IMR-90 (cell line): ENCODE measurements at regions not wholly inside any gene's neighbourhood (a gene's known extent, or its start where the extent isn't known, plus 50 kb on each side); places are given as distances from the start of the nearest gene placed in this dataset.

ENCODE experiments used
- ATAC-seq: fragments of 200-7000 bp; cut with Tn5 transposase; 2 replicates; pipeline ENCODE4 v1.9.1; 2020; ENCODE audit warnings: low read depth, mild to moderate bottlenecking, moderate library complexity
- BruUV-seq: library from RNA; stranded (reverse); fragments of 400-500 nt; replicated peaks from 2 replicates; lab custom pipeline; 2021; lab: Mats Ljungman, UMichigan
- CTCF ChIA-PET: fragments of 300-600 bp; formaldehyde crosslinking; extraction: SDS; loops from one replicate; lab custom pipeline; 2021; ENCODE audit warnings: antibody characterized with exemption; lab: Yijun Ruan, JAX
- POLR2A ChIA-PET: fragments of 300-600 bp; sonication (Branson Sonifier 250); formaldehyde crosslinking; loops from one replicate; lab custom pipeline; 2022; ENCODE audit warnings: antibody characterized with exemption; ENCODE audit not compliant: unreplicated experiment; lab: Charles Lee
- DNase-seq: peaks from one replicate; pipeline ENCODE4 v3.0.0; 2013
- H2AFZ ChIP-seq: replicated peaks from 2 replicates; pipeline ENCODE3; 2013; ENCODE audit warnings: low read length, mild to moderate bottlenecking; ENCODE audit not compliant: poor library complexity
- H2AK5ac ChIP-seq: 2 replicates; pipeline ENCODE4 v1.6.1; 2013; ENCODE audit warnings: low read depth, low read length, inconsistent platforms
- H2AK9ac ChIP-seq: replicated peaks from 2 replicates; pipeline ENCODE3; 2013; ENCODE audit warnings: mild to moderate bottlenecking, low read depth, low read length, moderate library complexity; ENCODE audit not compliant: poor library complexity
- H2BK120ac ChIP-seq: 2 replicates; pipeline ENCODE4 v1.6.1; 2013; ENCODE audit warnings: low read depth, low read length, inconsistent platforms
- H2BK15ac ChIP-seq: 3 replicates; pipeline ENCODE4 v1.6.1; 2013; ENCODE audit warnings: low read depth, low read length, inconsistent platforms
- H2BK20ac ChIP-seq: 2 replicates; pipeline ENCODE4 v1.6.1; 2013; ENCODE audit warnings: low read depth, mild to moderate bottlenecking, inconsistent platforms, low read length, moderate library complexity
- H2BK5ac ChIP-seq: 2 replicates; pipeline ENCODE4 v1.6.1; 2013; ENCODE audit warnings: mild to moderate bottlenecking, low read depth, low read length, inconsistent platforms; ENCODE audit not compliant: poor library complexity, severe bottlenecking
- H3K14ac ChIP-seq: replicated peaks from 2 replicates; pipeline ENCODE4 v1.6.1; 2013; ENCODE audit warnings: low read depth, low read length, inconsistent platforms
- H3K18ac ChIP-seq: 2 replicates; pipeline ENCODE4 v1.6.1; 2013; ENCODE audit warnings: low read depth, low read length, control low read depth
- H3K23ac ChIP-seq: 2 replicates; pipeline ENCODE4 v1.6.1; 2013; ENCODE audit warnings: low read depth, low read length, inconsistent platforms
- H3K27ac ChIP-seq: 2 replicates; pipeline ENCODE4 v1.5.1; 2013; ENCODE audit warnings: mild to moderate bottlenecking, control low read depth, low read length; ENCODE audit not compliant: insufficient read depth
- H3K27me3 ChIP-seq: 2 replicates; pipeline ENCODE4 v1.6.1; 2013; ENCODE audit warnings: low read length; ENCODE audit not compliant: control insufficient read depth, insufficient read depth
- H3K36me3 ChIP-seq: 2 replicates; pipeline ENCODE4 v1.6.1; 2013; ENCODE audit warnings: low read length, mixed read lengths; ENCODE audit not compliant: control insufficient read depth, insufficient read depth
- H3K4ac ChIP-seq: 2 replicates; pipeline ENCODE4 v1.6.1; 2013; ENCODE audit warnings: low read depth, low read length, inconsistent platforms
- H3K4me1 ChIP-seq: 2 replicates; pipeline ENCODE4 v1.6.1; 2013; ENCODE audit warnings: low read length, mixed read lengths; ENCODE audit not compliant: control insufficient read depth, insufficient read depth
- H3K4me2 ChIP-seq: 2 replicates; pipeline ENCODE4 v1.6.1; 2013; ENCODE audit warnings: low read depth, mild to moderate bottlenecking, control low read depth, low read length, moderate library complexity
- H3K4me3 ChIP-seq: 2 replicates; pipeline ENCODE4 v1.5.1; 2013; ENCODE audit warnings: low read depth, mild to moderate bottlenecking, control low read depth, low read length, moderate library complexity; ENCODE audit not compliant: insufficient read depth
- H3K56ac ChIP-seq: 2 replicates; pipeline ENCODE4 v1.6.1; 2013; ENCODE audit warnings: low read length, inconsistent platforms; ENCODE audit not compliant: insufficient read depth; ENCODE audit errors: extremely low read depth
- H3K79me1 ChIP-seq, 2 experiments: 2 replicates each; pipeline ENCODE4 v1.6.1; 2013; ENCODE audit warnings: low read length in 2 of 2, inconsistent platforms in 1 of 2, low read depth in 1 of 2
- H3K9ac ChIP-seq: 2 replicates; pipeline ENCODE4 v1.6.1; 2013; ENCODE audit warnings: low read depth, low read length, control low read depth
- H3K9me1 ChIP-seq: 2 replicates; pipeline ENCODE4 v1.6.1; 2013; ENCODE audit warnings: low read length, inconsistent platforms; ENCODE audit not compliant: insufficient read depth
- H3K9me3 ChIP-seq: 2 replicates; pipeline ENCODE4 v1.6.1; 2013; ENCODE audit warnings: low read length; ENCODE audit not compliant: control insufficient read depth, insufficient read depth
- H4K20me1 ChIP-seq: 2 replicates; pipeline ENCODE4 v1.6.1; 2013; ENCODE audit warnings: low read length, inconsistent platforms; ENCODE audit not compliant: insufficient read depth
- H4K5ac ChIP-seq: 2 replicates; pipeline ENCODE4 v1.6.1; 2013; ENCODE audit warnings: mild to moderate bottlenecking, low read depth, low read length, control low read depth
- H4K8ac ChIP-seq, 2 experiments: 2 replicates each; pipeline ENCODE4 v1.6.1; 2013; ENCODE audit warnings: low read depth in 2 of 2, low read length in 2 of 2, control low read depth in 1 of 2, inconsistent platforms in 1 of 2
- H4K91ac ChIP-seq: 2 replicates; pipeline ENCODE4 v1.6.1; 2013; ENCODE audit warnings: low read depth, low read length, inconsistent platforms; ENCODE audit not compliant: insufficient read depth
- BHLHE40 ChIP-seq: fragments of 150-350 bp; IDR thresholded peaks from 2 replicates; pipeline ENCODE4 v1.6.1; 2016; ENCODE audit warnings: mild to moderate bottlenecking, low read depth, low read length
- CEBPB ChIP-seq: IDR thresholded peaks from 2 replicates; pipeline ENCODE4 v1.6.1; 2012; ENCODE audit warnings: low read depth, low read length, improper control_type of control experiment
- CHD1 ChIP-seq: IDR thresholded peaks from 2 replicates; pipeline ENCODE4 v1.6.1; 2012; ENCODE audit warnings: low read depth, low read length, improper control_type of control experiment
- CTCF ChIP-seq: conservative IDR thresholded peaks from 2 replicates; pipeline ENCODE4 v1.5.1; 2012; ENCODE audit warnings: mild to moderate bottlenecking, low read depth, low read length, improper control_type of control experiment
- ELK1 ChIP-seq: fragments of 150-350 bp; IDR thresholded peaks from 2 replicates; pipeline ENCODE4 v1.6.1; 2016; ENCODE audit warnings: low read depth, mild to moderate bottlenecking, low read length, moderate library complexity, borderline replicate concordance
- FOS ChIP-seq: fragments of 150-350 bp; IDR thresholded peaks from 2 replicates; pipeline ENCODE4 v1.6.1; 2016; ENCODE audit warnings: low read depth, low read length
- MAFK ChIP-seq: IDR thresholded peaks from 2 replicates; pipeline ENCODE4 v1.6.1; 2012; ENCODE audit warnings: low read depth, low read length, improper control_type of control experiment
- MAZ ChIP-seq: IDR thresholded peaks from 2 replicates; pipeline ENCODE4 v1.6.1; 2012; ENCODE audit warnings: low read depth, mild to moderate bottlenecking, low read length, improper control_type of control experiment, moderate library complexity, borderline replicate concordance
- MXI1 ChIP-seq: IDR thresholded peaks from 2 replicates; pipeline ENCODE4 v1.6.1; 2012; ENCODE audit warnings: low read depth, mild to moderate bottlenecking, low read length, moderate library complexity, borderline replicate concordance
- NFE2L2 ChIP-seq: fragments of 150-350 bp; IDR thresholded peaks from 2 replicates; pipeline ENCODE4 v1.6.1; 2016; ENCODE audit warnings: low read depth, mild to moderate bottlenecking, low read length
- POLR2A ChIP-seq: IDR thresholded peaks from 2 replicates; pipeline ENCODE4 v1.6.1; 2012; ENCODE audit warnings: mild to moderate bottlenecking, low read depth, low read length
- RAD21 ChIP-seq: IDR thresholded peaks from 2 replicates; pipeline ENCODE4 v1.6.1; 2012; ENCODE audit warnings: low read length, improper control_type of control experiment
- RCOR1 ChIP-seq: IDR thresholded peaks from 2 replicates; pipeline ENCODE4 v1.6.1; 2012; ENCODE audit warnings: mild to moderate bottlenecking, low read length, improper control_type of control experiment; ENCODE audit not compliant: insufficient replicate concordance
- RFX5 ChIP-seq: IDR thresholded peaks from 2 replicates; pipeline ENCODE4 v1.8.0; 2012; ENCODE audit warnings: low read depth, mild to moderate bottlenecking, low read length, moderate library complexity
- SMC3 ChIP-seq: fragments of 150-350 bp; IDR thresholded peaks from 2 replicates; pipeline ENCODE4 v1.6.1; 2016; ENCODE audit warnings: low read depth, mild to moderate bottlenecking, antibody characterized with exemption, low read length, moderate library complexity
- USF2 ChIP-seq: fragments of 150-350 bp; IDR thresholded peaks from 2 replicates; pipeline ENCODE4 v1.6.1; 2017; ENCODE audit warnings: mild to moderate bottlenecking, antibody characterized with exemption, low read length, low read depth
- WGBS, 2 experiments: methylation state at CpG; one replicate each; pipeline versions ENCODE4 v1.1.5 to v1.1.7; 2013; ENCODE audit warnings: missing lambda C conversion rate in 2 of 2; ENCODE audit not compliant: insufficient read length in 1 of 2; ENCODE audit errors: extremely low coverage in 2 of 2; 5-methylcytosine and 5-hydroxymethylcytosine counted together
- dilution Hi-C: fragments of 300-500 bp; cut with HindIII; formaldehyde crosslinking; loops from one replicate; pipeline ENCODE4 v1.14.3; 2018; ENCODE audit warnings: low sequenced_read_pairs; ENCODE audit not compliant: unreplicated experiment
- in situ Hi-C: fragments of 300-500 bp; cut with MboI; formaldehyde crosslinking; loops from 3 replicates; pipeline ENCODE4 v1.14.3; 2019; ENCODE audit warnings: low sequenced_read_pairs, inconsistent platforms, mixed read lengths
- intact Hi-C: fragments of 100-400 bp; cut with micrococcal nuclease; formaldehyde crosslinking; loops from 2 replicates; pipeline ENCODE4 v1.10.0; 2022

GRCh38 chr2:76639171-76639680, 883.0 kb downstream of the LRRTM4 start:
- no peak overlapping the region for H4K8ac ChIP-seq
- H4K5ac ChIP-seq = no peak overlapping the region
- H4K91ac ChIP-seq = no peak overlapping the region
- H3K79me1 ChIP-seq = no peaks in the 10 kb centered on the region
- H3K4me1 ChIP-seq = no peaks in the 10 kb centered on the region
- H3K23ac ChIP-seq = no peak overlapping the region
- H3K27me3 ChIP-seq = no peaks in the 10 kb centered on the region
- DNase-seq (no peak), ATAC-seq (no peak)
- no peak overlapping the region for H2AFZ ChIP-seq
- BruUV-seq = no TSS peak
- H3K4me2 ChIP-seq = no peak overlapping the region
- H3K9me3 ChIP-seq = no peaks in the 10 kb centered on the region
- H3K56ac ChIP-seq = no peak overlapping the region
- H3K18ac ChIP-seq = no peak overlapping the region
- H2BK5ac ChIP-seq = no peak overlapping the region
- H3K9ac ChIP-seq = no peak overlapping the region
- ChIA-PET CTCF (no interaction called here), POLR2A (no interaction called here)
- H3K4ac ChIP-seq = no peak overlapping the region
- WGBS, 2 experiments = no CpG with 5 or more reads among the region's 5 CpGs
- no peaks in the 10 kb centered on the region for H3K36me3 ChIP-seq
- H4K20me1 ChIP-seq = no peaks in the 10 kb centered on the region
- in situ Hi-C loops = no loop called here
- no peak overlapping the region for H2AK9ac ChIP-seq
- TF ChIP-seq CHD1 (no peak), CTCF (no peak), BHLHE40 (no peak), SMC3 (no peak), POLR2A (no peak), MAZ (no peak), FOS (no peak), ELK1 (no peak), RFX5 (no peak), NFE2L2 (no peak), RAD21 (no peak), MXI1 (no peak), USF2 (no peak), RCOR1 (no peak), MAFK (no peak), CEBPB (no peak)
- no peak overlapping the region for H2BK120ac ChIP-seq
- H3K4me3 ChIP-seq = no peak overlapping the region
- H2BK20ac ChIP-seq = no peak overlapping the region
- intact Hi-C loops = no loop called here
- H2AK5ac ChIP-seq = no peak overlapping the region
- H3K14ac ChIP-seq = no peak overlapping the region
- dilution Hi-C loops = no loop called here
- no peaks in the 10 kb centered on the region for H3K9me1 ChIP-seq
- H3K27ac ChIP-seq = no peak overlapping the region
- H2BK15ac ChIP-seq = no peak overlapping the region
